Neural cell (in vitro differentiated cells): ENCODE measurements at regions not wholly inside any gene's neighbourhood (a gene's known extent, or its start where the extent isn't known, plus 50 kb on each side); places are given as distances from the start of the nearest gene placed in this dataset.

Experiments used
- CTCF ChIP-seq: fragments of 450-650 bp; IDR thresholded peaks from 2 replicates; pipeline ENCODE4 v1.5.1; 2014; ENCODE audit warnings: antibody characterized with exemption, mild to moderate bottlenecking, moderate library complexity; ENCODE audit not compliant: poor library complexity, severe bottlenecking
- EP300 ChIP-seq: fragments of 450-650 bp; conservative IDR thresholded peaks from 2 replicates; pipeline ENCODE4 v1.6.1; 2014; ENCODE audit warnings: antibody characterized with exemption, mild to moderate bottlenecking, moderate library complexity; ENCODE audit not compliant: poor library complexity, severe bottlenecking
- EZH2 ChIP-seq: fragments of 200-600, 300-800 bp; shearing (Covaris generic), sonication (generic); IDR thresholded peaks from 2 replicates; pipeline ENCODE4 v1.6.1; 2014; ENCODE audit warnings: antibody characterized with exemption, low read length, borderline replicate concordance, mild to moderate bottlenecking; ENCODE audit not compliant: insufficient read depth, poor library complexity, severe bottlenecking
- POLR2AphosphoS5 ChIP-seq: IDR thresholded peaks from 2 replicates; pipeline ENCODE4 v1.6.1; 2012
- RAD21 ChIP-seq: fragments of 450-650 bp; conservative IDR thresholded peaks from 2 replicates; pipeline ENCODE4 v1.6.1; 2014; ENCODE audit warnings: antibody characterized with exemption, mild to moderate bottlenecking, moderate library complexity
- REST ChIP-seq: IDR thresholded peaks from 2 replicates; pipeline ENCODE4 v1.6.1; 2012; ENCODE audit warnings: borderline replicate concordance
- SMC3 ChIP-seq: fragments of 450-650 bp; conservative IDR thresholded peaks from 2 replicates; pipeline ENCODE4 v1.6.1; 2014; ENCODE audit warnings: antibody characterized with exemption, mild to moderate bottlenecking, moderate library complexity; ENCODE audit not compliant: poor library complexity
- TAF1 ChIP-seq: IDR thresholded peaks from 2 replicates; pipeline ENCODE4 v1.6.1; 2012; ENCODE audit warnings: low read depth

GRCh38 chr3:163196245-163196644, 1699.6 kb downstream of the OTOL1 start:
- TF ChIP-seq POLR2AphosphoS5 = no peak
- TF ChIP-seq CTCF = no peak
- no peak for TF ChIP-seq EP300
- no peak for TF ChIP-seq EZH2
- TF ChIP-seq TAF1 = no peak
- no peak for TF ChIP-seq RAD21
- TF ChIP-seq SMC3 = no peak
- no peak for TF ChIP-seq REST
